Liver (tissue), 3 donors: ENCODE measurements at regions not wholly inside any gene's neighbourhood (a gene's known extent, or its start where the extent isn't known, plus 50 kb on each side); places are given as distances from the start of the nearest gene placed in this dataset.

ENCODE experiments used
- HNF4A ChIP-seq, 2 donors: conservative IDR thresholded peaks; 2 replicates each; pipeline ENCODE4 v1.6.1; 2016; ENCODE audit warnings: antibody characterized with exemption in 2 of 2, mild to moderate bottlenecking in 2 of 2
- RAD21 ChIP-seq, 2 donors: IDR thresholded peaks; 2 replicates each; pipeline ENCODE4 v1.6.1; 2016; ENCODE audit warnings: antibody characterized with exemption in 2 of 2, mild to moderate bottlenecking in 2 of 2
- REST ChIP-seq: IDR thresholded peaks from 2 replicates; pipeline ENCODE4 v1.6.1; 2016; ENCODE audit warnings: antibody characterized with exemption, mild to moderate bottlenecking
- TAF1 ChIP-seq: conservative IDR thresholded peaks from 2 replicates; pipeline ENCODE4 v1.6.1; 2016; ENCODE audit warnings: antibody characterized with exemption, mild to moderate bottlenecking
- YY1 ChIP-seq: IDR thresholded peaks from 2 replicates; pipeline ENCODE4 v1.6.1; 2016; ENCODE audit warnings: antibody characterized with exemption, mild to moderate bottlenecking
- TF ChIP-seq, protein P1 (sequence below): fragments of 150-350 bp; IDR thresholded peaks from 2 replicates; pipeline ENCODE4 v1.5.1; 2017; ENCODE audit warnings: improper control_type of control experiment, low read depth, low read length; ENCODE audit not compliant: missing input control
- TF ChIP-seq, protein P2 (sequence below): IDR thresholded peaks from 2 replicates; pipeline ENCODE4 v1.6.1; 2016; ENCODE audit warnings: antibody characterized with exemption
- TF ChIP-seq, protein P3 (sequence below): IDR thresholded peaks from 2 replicates; pipeline ENCODE4 v1.6.1; 2016; ENCODE audit warnings: antibody characterized with exemption
- donor health status: healthy.
- donor health status: healthy.

GRCh38 chr12:87202189-87202588, 827.0 kb downstream of the C12orf50 start:
- no peak for TF ChIP-seq REST
- TF ChIP-seq YY1 = no peak
- TF ChIP-seq, protein P1, sequence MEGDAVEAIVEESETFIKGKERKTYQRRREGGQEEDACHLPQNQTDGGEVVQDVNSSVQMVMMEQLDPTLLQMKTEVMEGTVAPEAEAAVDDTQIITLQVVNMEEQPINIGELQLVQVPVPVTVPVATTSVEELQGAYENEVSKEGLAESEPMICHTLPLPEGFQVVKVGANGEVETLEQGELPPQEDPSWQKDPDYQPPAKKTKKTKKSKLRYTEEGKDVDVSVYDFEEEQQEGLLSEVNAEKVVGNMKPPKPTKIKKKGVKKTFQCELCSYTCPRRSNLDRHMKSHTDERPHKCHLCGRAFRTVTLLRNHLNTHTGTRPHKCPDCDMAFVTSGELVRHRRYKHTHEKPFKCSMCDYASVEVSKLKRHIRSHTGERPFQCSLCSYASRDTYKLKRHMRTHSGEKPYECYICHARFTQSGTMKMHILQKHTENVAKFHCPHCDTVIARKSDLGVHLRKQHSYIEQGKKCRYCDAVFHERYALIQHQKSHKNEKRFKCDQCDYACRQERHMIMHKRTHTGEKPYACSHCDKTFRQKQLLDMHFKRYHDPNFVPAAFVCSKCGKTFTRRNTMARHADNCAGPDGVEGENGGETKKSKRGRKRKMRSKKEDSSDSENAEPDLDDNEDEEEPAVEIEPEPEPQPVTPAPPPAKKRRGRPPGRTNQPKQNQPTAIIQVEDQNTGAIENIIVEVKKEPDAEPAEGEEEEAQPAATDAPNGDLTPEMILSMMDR = no peak
- TF ChIP-seq HNF4A (conservative IDR thresholded peaks at IDR 0.05) = no peak
- TF ChIP-seq, protein P2, sequence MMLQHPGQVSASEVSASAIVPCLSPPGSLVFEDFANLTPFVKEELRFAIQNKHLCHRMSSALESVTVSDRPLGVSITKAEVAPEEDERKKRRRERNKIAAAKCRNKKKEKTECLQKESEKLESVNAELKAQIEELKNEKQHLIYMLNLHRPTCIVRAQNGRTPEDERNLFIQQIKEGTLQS = no peak
- TF ChIP-seq RAD21 (IDR thresholded peaks at IDR 0.05) = no peak
- no peak for TF ChIP-seq TAF1
- TF ChIP-seq, protein P3, sequence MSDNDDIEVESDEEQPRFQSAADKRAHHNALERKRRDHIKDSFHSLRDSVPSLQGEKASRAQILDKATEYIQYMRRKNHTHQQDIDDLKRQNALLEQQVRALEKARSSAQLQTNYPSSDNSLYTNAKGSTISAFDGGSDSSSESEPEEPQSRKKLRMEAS = no peak
